PC-3 (cell line): ENCODE measurements at regions not wholly inside any gene's neighbourhood (a gene's known extent, or its start where the extent isn't known, plus 50 kb on each side); places are given as distances from the start of the nearest gene placed in this dataset.

Experiments
- CTCF ChIP-seq: fragments of 300-600 bp; sonication (generic); conservative IDR thresholded peaks from 2 replicates; pipeline ENCODE4 v1.5.1; 2017; ENCODE audit warnings: antibody characterized with exemption, low read depth, mild to moderate bottlenecking, low read length
- EZH2 ChIP-seq: fragments of 300-600 bp; sonication (generic); IDR thresholded peaks from one replicate; pipeline ENCODE4 v1.6.1; 2017; ENCODE audit warnings: antibody characterized with exemption, mild to moderate bottlenecking, low read length; ENCODE audit not compliant: unreplicated experiment
- EZH2phosphoT487 ChIP-seq: fragments of 300-600 bp; sonication (generic); IDR thresholded peaks from 2 replicates; pipeline ENCODE4 v1.6.1; 2018; ENCODE audit warnings: mild to moderate bottlenecking, antibody characterized with exemption, low read length, borderline replicate concordance

- no peak for TF ChIP-seq EZH2
- TF ChIP-seq CTCF: no peak
- TF ChIP-seq EZH2phosphoT487: no peak
These were observed 99.9 kb downstream of the CBLN2 start for GRCh38 chr18:72444111-72444797.
